T-helper 1 cell (primary cell): ENCODE measurements at regions not wholly inside any gene's neighbourhood (a gene's known extent, or its start where the extent isn't known, plus 50 kb on each side); places are given as distances from the start of the nearest gene placed in this dataset.
"Not testable (repeated sequence)": the region's sequence is repeated elsewhere in the genome, so short reads cannot be mapped to it uniquely, and the experiment has no call there.

Experiments
- DNase-seq, 5 donors: peaks; one replicate each; pipeline ENCODE4 v3.0.0-alpha.2; 2012 to 2020

DNA sequence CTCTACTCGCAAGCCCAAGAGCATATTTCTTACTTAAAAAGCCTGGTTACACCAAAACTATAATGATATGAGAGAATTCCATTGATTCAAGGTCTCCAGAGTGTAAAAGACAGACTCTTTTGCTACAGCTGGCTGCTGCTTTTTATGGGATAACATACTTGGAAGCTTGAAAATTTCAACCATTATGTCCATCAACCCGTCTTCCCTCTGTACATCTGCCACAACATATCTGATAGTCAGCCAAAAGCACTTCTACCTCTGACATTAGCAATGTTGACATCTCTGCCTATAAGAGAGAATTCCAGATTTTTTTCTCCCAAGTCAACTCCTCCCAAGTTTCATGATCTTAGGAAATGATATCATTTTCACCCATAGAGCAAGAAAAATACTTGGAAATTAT lies 54.4 kb upstream of the IQCM start:
- no peak for DNase-seq

DNA sequence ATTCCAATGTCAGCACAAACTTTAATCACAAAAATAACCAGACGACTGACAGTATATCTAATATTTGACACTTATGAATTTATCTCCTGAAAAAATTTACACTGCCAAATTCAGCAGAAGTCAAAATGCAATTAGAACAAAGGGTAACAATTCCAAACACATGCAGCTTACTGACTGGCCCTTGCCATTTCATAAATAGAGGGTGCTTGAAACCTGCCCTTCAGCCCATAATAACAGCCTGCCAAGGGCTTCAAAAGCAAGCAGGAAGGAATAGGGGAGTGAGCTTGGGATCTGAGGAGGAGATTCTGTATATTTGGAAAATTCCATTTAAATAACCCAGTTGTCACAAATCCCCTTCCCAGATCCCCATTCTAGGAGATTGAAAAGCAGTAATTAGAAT lies 66.1 kb upstream of the IQCM start:
- DNase-seq = no peak

DNA sequence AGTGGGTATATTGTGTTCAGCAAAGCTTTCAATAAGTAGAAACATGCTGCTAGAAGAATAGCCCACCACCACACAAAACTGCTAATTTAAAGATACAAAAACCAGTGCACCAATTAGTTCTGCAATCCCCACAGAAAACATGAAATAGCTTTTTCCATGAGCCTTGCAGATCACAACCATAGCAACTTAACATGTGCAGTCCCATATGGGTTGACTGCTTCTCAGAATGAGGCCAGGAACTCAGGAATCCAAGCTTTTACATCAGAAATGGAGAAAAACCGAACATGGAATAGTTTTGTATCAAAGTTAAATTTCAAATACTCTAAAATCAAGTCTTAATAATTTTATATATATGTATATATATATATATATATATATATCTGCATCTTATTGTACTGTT lies 66.6 kb upstream of the IQCM start:
- DNase-seq = no peak

DNA sequence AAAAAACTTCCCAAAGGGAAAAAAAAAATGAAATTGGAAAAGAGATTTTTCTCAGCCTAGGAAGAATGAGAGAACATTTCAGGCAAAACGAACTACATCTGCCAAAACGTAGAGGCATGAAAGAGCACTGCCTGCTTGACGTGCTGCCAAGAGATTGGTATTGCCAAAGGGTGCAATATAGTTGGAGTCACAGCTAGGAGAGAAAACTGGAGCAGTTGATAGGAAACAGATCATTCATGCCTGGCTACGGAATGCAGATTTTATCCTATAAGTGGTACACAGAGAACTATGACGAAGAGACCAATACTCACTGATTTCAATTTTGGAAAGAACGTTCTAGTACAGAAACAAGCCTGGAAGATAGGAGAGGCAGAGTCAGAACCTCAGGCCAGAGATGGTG lies 68.4 kb upstream of the IQCM start:
- DNase-seq = no peak

DNA sequence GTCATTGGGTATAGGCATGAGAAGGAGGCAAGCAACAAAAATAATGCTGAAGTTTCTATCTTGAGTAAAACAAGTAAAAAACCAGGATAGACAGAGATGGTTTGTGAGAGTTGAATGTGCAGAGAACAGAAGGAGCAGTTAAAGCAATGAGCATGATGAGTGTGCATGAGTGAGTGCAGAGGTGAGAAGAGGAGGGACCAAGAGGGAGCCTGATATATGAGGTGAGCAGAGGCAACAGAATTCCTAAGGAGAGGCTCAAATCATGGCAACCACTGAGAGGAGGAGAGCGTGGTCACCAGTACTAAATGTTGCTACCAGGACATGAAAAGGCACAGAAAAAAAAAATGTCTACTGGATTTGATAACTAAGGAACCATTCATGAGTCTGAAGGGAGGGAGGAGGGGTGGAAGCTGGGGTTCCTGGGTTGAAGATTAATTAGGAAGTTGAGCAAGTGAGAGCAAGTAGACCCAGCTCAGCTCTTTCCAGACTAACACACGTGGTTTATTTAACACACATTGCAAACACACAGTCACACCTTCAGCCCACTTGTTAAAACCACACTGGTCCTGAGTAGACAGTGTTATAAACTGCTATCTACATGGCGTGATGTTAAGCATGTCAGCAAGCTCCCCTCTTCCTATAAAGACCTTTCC lies 69.0 kb upstream of the IQCM start:
- DNase-seq = no peak

DNA sequence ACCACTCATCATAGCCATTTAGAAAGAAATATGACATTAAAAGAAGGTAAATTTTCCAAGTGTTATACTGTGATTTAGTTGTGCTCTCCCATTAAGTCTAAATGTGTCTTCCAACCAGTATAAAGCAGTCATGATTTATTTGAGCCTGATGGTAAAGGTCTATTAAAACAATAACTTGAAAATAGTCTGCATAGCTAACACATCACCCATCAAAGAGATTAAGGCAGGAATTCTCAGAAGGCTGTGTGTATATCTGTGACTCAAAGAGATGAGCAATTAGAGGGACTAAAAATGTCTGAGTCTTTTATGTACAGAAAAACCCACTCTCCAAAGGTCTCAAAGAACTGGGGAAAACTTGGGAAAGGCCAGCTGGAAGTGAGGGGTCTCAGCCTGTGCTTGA lies 70.3 kb upstream of the IQCM start:
- no peak for DNase-seq

DNA sequence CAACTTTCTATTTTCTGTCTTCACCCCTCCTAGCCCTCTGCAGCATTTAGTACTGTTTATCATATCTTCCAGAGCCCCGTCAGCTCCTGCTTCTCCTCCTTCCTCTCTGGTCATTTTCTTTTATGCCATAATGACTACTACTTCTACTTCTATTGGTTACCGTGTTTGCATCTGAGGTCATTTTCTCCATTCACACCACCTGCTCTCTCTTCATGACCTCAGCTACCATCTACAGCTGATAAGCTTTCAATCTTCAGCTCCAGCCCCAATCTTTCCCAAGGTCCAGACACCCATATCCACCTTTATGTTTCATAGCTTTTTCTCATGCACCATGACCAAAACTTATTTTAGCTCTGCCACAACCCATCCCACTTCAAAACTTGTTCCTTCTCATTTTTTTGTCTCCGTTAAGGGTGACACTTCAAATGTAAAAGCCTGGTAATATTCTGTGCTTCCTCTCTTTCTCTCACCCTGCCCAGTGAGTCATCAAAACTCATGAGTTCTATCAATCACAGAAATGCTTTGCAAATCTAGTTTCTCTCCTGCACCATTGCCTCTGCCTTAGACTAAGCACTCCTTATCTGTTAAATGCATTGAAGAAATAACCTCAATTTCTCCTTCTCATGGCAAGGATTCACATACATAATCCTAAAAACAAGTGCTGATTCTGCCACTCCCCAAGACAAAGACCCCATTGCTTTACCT lies 71.3 kb upstream of the IQCM start:
- no peak for DNase-seq

DNA sequence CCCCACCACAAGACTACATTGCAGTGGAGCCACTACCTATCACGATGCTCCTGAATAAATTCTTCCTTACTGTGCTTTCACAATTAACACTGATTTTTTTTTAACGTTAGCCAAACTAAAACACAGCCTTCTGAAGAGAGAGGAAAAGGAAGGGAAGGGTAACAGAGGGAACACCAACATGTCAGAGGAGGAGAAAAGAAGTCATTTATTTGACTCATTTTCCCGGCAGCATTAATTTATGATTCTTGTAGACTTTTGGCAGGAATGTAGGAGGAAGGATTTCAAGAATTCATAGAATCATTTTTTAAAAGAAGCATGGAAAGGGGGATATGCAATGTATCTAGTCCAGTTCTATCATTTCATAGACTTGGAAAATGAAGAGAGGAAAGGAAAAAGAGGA lies 74.3 kb upstream of the IQCM start:
- no peak for DNase-seq

DNA sequence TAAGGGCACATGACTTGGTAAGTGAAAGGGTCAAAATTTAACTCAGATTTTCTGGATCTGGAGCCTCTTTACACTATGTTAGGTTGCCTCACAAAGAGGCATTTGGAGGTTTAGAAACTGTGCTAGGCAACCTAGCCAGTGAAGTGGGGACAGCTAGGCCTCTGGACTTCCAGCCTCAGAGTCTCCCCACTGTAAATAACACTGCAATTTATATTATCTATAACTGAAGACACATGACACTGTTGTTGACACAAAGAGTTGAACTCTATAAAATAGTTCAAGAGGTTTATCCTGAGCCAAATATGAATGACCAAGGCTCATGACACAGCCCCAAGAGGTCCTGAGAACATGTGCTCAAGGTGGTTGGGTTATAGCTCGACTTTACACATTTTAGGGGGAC lies 74.9 kb upstream of the IQCM start:
- no peak for DNase-seq

DNA sequence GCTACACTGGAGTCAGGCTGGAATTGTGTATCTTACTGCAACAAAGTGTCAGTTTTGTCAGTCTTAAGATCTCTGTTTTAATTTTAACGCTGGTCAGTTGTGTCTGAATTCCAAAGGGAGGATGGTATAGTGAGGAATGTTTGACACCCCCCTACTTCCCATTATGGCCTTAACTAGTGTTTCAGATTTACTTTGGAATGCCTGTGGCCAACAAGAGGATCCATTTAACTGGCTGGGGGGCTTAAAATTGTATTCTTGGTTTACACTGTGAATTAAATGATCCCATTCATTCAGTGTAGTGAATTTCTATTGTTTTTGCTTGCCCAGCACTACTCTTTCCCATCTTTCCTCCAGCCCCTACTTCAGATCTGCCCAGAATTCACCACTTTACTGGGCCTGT lies 75.8 kb upstream of the IQCM start:
- no peak for DNase-seq

DNA sequence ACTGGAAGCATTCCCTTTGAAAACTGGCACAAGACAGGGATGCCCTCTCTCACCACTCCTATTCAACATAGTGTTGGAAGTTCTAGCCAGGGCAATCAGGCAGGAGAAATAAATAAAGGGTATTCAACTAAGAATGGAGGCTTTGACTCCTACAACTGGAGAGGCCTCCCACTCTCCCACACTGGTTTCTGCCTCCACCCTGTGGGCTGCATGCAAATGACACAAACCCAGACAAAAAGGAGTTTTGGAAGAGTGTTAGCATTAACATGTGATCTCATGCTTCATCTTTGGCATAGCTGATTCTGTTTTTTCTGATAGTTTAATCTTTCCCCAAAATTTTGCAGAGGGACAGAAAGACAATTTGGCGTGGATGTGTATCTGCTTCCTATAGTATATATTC lies 80.8 kb upstream of the IQCM start:
- DNase-seq = no peak

DNA sequence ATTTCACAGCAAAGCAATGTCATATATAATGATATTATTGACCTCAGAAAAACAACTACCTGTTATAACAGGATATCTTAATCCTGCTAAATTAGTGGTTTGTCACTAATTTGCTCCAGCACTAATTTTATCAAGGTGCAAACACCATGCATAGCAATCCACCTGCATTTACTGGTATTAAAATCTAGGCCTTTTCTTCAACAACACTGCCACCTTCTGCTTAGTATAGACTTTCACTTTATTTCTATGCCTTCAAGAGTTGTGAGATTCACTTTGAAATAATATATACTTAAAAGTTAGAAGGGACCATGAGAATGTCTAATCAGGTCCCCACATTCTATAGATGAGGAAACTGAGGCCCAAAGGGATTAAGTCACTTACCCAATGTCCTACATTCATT lies 82.1 kb upstream of the IQCM start:
- DNase-seq = no peak

DNA sequence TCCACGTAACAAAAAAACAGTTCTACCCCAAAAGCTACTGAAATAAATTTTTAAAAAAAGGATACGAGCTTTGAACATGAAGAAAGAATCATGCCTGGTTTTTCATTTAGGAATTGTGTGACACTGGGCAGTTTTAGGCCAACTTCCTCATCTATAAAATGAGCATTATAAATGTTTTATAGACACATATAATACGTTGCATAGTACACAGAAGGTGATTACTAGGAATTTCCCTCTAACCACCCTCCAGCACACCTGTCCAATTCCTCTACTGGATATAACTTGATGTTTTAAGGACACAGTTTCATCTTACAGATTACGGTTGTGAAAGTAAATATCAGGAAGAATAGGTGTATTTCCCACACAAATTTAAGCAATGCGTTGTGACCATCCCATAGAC lies 85.5 kb upstream of the IQCM start:
- DNase-seq = no peak

DNA sequence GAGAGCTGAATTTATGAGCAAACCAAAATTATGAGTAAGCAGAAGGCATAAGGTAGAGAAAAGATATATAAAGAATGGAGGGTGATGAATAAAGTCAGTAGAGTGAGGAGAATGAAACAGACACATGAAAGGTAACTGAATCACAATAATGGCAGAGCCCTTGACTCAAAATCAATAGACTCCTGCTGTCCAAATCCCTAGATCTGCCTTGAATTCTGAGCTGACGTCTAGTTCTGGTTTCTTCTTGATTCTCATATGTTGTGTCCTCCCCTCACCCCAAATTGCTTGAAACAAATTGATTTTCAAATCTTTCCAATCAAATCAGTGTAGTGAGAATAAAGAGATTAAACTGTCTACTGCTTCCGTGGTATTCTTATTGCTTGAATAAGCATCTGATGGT lies 86.6 kb upstream of the IQCM start:
- no peak for DNase-seq

DNA sequence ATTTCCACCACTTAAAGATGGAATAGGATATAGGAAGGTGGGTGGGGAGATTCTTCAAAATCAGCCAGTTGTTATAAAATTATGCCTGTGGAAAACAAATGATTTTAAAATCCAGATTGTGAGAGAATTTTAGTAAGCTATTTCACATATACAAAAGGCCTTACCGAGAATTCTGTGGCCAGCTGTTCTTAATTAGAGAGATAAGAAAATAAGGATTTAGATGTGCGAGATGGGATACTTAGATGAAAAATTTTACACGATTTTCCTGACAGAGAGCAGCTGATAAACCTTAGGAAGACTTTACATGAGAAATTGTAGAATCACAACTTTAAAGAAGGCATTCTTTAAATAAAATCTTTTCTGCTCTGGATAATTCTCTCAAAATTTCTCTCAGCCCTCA lies 94.5 kb upstream of the IQCM start:
- DNase-seq = no peak

DNA sequence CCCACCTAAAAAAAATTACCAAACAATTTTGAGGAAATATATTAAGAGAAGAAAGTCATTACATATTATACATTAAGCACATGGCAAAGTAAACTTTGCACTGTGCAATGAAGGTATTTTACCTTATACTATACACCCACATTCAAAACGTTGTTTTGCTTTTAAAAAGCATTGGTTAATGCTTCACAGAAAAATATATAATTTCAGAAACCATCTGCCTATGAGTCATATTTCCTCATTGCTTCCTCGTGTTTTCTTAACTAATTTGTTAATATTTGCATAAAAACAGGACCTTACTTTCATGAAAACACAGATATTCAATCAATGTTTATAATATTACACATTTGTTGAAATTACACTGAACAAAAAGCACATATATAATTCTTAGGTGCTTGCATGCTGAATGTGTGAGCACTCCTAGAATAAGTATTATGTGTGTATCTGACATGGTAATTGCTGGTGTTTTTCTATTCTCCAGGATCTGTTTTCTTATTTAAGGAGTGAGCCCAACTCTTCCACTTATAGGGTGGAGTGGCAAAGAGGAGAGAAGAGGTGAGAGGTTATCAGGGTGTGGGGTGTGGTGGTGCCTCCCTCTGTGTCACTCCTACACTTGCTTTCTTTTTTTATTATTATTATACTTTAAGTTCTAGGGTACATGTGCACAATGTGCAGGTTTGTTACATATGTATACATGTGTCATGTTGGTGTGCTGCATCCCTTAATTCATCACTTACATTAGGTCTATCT lies 95.1 kb upstream of the IQCM start:
- DNase-seq = no peak

DNA sequence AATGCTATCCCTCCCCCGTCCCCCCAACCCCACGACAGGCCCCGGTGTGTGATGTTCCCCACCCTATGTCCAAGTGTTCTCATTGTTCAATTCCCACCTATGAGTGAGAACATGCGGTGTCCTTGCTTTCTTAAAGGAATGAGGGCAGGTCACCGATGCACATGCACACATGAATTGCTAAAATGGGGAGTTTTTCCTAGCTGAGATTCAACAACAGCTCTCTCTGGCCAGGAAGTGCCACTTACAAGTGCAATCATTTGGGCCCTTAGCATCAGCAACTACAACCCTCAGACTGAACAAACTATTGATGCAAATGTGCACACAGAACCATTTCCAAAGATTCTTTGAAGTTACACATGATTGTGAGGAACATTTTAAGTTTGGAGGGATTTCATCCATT lies 95.7 kb upstream of the IQCM start:
- no peak for DNase-seq

DNA sequence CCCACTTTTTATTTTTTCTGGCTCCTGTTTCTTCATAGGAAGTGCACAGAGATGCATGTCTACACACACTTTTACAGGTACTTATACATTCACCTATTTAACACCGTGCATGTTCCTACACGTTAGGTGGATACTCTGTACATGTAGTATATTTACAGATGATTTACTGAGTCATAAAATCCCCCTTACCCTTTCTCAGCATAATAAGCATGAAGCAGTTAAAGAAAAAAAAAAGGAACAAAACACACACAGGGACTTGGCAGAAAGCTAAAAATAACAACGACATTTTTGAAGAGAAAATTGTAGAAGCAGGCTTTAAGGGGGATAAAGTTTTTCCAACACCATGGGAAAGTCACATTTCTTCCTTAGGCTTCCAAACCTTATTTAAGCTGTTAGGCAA lies 96.4 kb upstream of the IQCM start:
- DNase-seq = no peak

DNA sequence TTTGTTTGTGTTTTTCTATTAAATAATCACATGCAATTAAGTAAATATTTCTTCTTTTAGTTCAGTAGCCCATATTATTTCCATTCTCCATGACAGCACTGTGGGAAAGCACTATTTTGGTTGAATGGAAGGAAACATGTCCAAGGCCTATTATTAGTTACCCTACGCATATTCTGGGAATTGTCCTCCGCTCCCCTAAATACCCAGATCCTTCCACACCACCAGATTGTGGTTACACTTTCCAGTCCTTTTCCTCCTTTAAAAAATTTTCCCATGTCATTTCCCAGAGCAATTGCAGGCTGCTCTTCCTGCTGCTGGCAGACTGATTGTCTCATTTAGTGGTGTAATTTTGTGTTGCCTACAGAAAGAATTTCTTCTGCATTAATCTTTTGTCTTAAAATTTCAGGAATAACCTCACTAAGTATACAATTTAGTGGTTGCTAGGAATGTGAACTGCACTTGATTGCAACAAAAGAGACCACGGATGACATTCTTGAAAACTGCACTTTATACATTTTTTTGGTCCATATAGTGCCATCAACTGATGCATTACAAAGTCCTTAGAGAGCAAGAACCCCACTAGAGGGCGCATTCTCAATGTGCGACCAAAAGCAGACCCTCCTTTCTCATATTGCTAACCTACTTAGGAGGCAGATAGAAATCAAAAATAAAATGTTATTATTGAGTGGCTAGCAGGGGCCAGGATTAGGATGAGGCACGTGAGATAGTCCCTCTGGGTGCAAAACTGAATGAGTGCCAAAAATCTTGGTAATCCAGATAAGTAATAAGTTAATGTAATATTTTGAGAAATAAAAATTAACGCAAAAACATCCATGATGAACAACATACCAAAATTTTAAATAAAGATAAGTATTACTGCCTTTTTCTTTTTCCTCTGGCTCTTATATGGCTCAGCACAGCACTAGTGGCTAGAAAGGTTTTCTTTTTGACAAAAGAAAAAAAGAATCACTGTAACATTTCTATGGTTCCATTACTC lies 98.8 kb upstream of the IQCM start:
- DNase-seq = peak in 2 of 5 donors; percentile 2 to 8

DNA sequence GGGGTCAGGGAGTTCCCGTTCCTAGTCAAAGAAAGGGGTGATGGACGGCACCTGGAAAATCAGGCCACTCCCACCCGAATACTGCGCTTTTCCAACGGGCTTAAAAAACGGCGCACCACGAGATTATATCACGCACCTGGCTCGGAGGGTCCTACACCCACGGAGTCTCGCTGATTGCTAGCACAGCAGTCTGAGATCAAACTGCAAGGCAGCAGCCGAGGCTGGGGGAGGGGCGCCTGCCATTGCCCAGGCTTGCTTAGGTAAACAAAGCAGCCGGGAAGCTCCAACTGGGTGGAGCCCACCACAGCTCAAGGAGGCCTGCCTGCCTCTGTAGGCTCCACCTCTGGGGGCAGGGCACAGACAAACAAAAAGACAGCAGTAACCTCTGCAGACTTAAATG lies 100.1 kb upstream of the IQCM start:
- DNase-seq = not testable (repeated sequence)

DNA sequence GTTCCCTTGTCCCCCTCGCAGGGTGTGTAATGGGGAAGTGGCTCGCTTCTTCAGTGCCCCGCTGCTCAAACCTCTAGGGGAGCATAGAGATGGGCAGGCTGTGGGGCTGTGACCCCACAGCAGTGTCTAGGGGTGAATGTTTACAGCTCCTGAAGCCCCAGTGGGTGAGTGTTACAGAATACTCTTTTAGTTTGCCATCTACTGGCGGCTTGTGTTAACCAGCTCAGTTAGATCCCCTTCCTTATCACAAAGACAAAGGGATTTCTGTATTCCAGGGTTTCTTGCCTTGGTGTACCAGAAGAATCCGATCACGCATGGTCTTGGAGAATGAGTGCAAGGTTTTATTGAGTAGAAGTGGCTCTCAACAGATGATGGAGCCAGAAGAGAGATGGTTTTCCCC lies 108.1 kb upstream of the IQCM start:
- no peak for DNase-seq

DNA sequence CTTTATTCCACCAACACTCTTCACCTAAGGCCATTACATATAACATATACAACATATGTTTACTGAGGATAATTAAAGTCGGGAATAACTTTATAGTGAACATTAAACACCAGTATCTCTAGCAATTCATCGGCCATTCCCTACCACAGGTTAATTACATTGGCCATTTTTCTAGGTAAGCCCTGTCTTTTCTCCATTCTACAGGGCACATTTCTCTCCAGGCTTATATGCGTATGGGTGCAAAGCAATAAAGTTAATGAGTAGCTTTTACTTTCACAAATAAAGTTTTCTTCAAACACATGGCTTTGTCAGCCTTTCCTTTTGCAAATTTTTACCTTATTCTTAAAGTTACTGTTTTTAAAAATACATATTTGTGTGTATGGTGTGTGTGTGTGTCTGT lies 111.9 kb upstream of the IQCM start:
- no peak for DNase-seq

DNA sequence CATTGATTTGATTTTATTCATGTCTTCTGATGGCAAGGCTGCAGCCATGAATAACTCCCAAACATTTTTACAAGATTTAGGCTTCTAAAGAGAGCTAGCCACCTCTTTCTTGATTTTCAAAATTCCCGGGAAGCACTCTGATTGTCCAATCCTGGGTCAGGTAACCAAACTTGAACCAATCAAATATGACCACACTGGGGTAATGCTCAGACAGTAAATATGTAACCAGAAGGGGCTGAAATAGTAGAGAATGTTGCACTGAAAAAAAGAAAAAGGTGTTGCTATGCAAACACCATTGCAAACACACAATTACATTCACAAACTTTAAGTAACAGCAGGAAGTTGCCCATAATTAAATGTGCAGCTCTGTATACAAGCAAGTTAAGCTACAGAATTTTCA lies 112.9 kb upstream of the IQCM start:
- DNase-seq = no peak
